ENCODE measurements at regions not wholly inside any gene's neighbourhood (a gene's known extent, or its start where the extent isn't known, plus 50 kb on each side); places are given as distances from the start of the nearest gene placed in this dataset.

GRCh38 chr22:27483095-27483785, 318.3 kb downstream of the MN1 start:
- Histone ChIP-seq H3K27me3 (ENCODE audit: control insufficient read depth, extremely low read depth, insufficient read depth, low read length) (no peaks in the 10 kb centered on the region), H3K9me1 (ENCODE audit: control insufficient read depth, extremely low read depth, insufficient read depth, low read length) (peaks cover 2% of the 10 kb centered on the region), H3K36me3 (ENCODE audit: control insufficient read depth in 2 of 2, extremely low read depth in 1 of 2, insufficient read depth in 2 of 2, low read length in 2 of 2) (peaks cover 3 to 13% of the 10 kb centered on the region in 2 experiments), H4K20me1 (ENCODE audit: control insufficient read depth, extremely low read depth, insufficient read depth, low read length) (no peaks in the 10 kb centered on the region), H3K9me3 (ENCODE audit: control insufficient read depth, low read depth, low read length) (no peaks in the 10 kb centered on the region), H3K9ac (ENCODE audit: control insufficient read depth, extremely low read depth, insufficient read depth, low read length) (no peak overlapping the region), H3K4me1 (ENCODE audit: control insufficient read depth, extremely low read depth, insufficient read depth, low read length) (peaks cover 5% of the 10 kb centered on the region), H3K4me2 (ENCODE audit: control insufficient read depth, extremely low read depth, insufficient read depth, low read depth, low read length) (no peak overlapping the region), H2AFZ (ENCODE audit: control insufficient read depth, low read length) (no peak overlapping the region), H3K4me3 (ENCODE audit: control insufficient read depth in 2 of 3, extremely low read depth in 1 of 3, insufficient read depth in 2 of 3, low read depth in 1 of 3, low read length in 3 of 3) (no peak overlapping the region), H3K79me2 (ENCODE audit: control insufficient read depth, insufficient read depth, low read length) (peaks cover 20% of the 10 kb centered on the region), H3K27ac (ENCODE audit: control insufficient read depth, insufficient read depth, low read length) (no peak overlapping the region)
- no peak for TF ChIP-seq CTCF (optimal IDR thresholded peaks at IDR 0.05 in 1 of 3, IDR thresholded peaks at IDR 0.05 in 1 of 3, conservative IDR thresholded peaks at IDR 0.05 in 1 of 3; ENCODE audit: extremely low read depth in 1 of 3, insufficient read depth in 2 of 3, low read length in 3 of 3)
- TF ChIP-seq EZH2 (IDR thresholded peaks at IDR 0.05; ENCODE audit: low read length), result no peak
- DNase-seq (ENCODE audit: low read depth, low spot score), result no peak
- dilution Hi-C loops (cut with MboI; ENCODE audit: extremely low pct_ligation_motif_present, low sequenced_read_pairs), result no loop called here
- FAIRE-seq, result no peak

- Histone ChIP-seq H3K4me2 (ENCODE audit: control insufficient read depth, extremely low read depth, insufficient read depth, low read depth, low read length) (no peak overlapping the region), H3K4me3 (ENCODE audit: control insufficient read depth in 2 of 3, extremely low read depth in 1 of 3, insufficient read depth in 2 of 3, low read depth in 1 of 3, low read length in 3 of 3) (no peak overlapping the region), H3K9me3 (ENCODE audit: control insufficient read depth, low read depth, low read length) (no peaks in the 10 kb centered on the region), H3K27me3 (ENCODE audit: control insufficient read depth, extremely low read depth, insufficient read depth, low read length) (no peaks in the 10 kb centered on the region), H3K9me1 (ENCODE audit: control insufficient read depth, extremely low read depth, insufficient read depth, low read length) (peaks cover 2% of the 10 kb centered on the region), H3K27ac (ENCODE audit: control insufficient read depth, insufficient read depth, low read length) (no peak overlapping the region), H4K20me1 (ENCODE audit: control insufficient read depth, extremely low read depth, insufficient read depth, low read length) (no peaks in the 10 kb centered on the region), H3K9ac (ENCODE audit: control insufficient read depth, extremely low read depth, insufficient read depth, low read length) (no peak overlapping the region), H3K36me3 (ENCODE audit: control insufficient read depth in 2 of 2, extremely low read depth in 1 of 2, insufficient read depth in 2 of 2, low read length in 2 of 2) (peaks cover 3 to 13% of the 10 kb centered on the region in 2 experiments), H3K79me2 (ENCODE audit: control insufficient read depth, insufficient read depth, low read length) (peaks cover under 1% of the 10 kb centered on the region), H2AFZ (ENCODE audit: control insufficient read depth, low read length) (no peak overlapping the region), H3K4me1 (ENCODE audit: control insufficient read depth, extremely low read depth, insufficient read depth, low read length) (peaks cover 9% of the 10 kb centered on the region)
- FAIRE-seq, result no peak
- dilution Hi-C loops (cut with MboI; ENCODE audit: extremely low pct_ligation_motif_present, low sequenced_read_pairs), result no loop called here
- TF ChIP-seq EZH2 (IDR thresholded peaks at IDR 0.05; ENCODE audit: low read length) (no peak), CTCF (optimal IDR thresholded peaks at IDR 0.05 in 1 of 3, IDR thresholded peaks at IDR 0.05 in 1 of 3, conservative IDR thresholded peaks at IDR 0.05 in 1 of 3; ENCODE audit: extremely low read depth in 1 of 3, insufficient read depth in 2 of 3, low read length in 3 of 3) (no peak)
- DNase-seq (ENCODE audit: low read depth, low spot score), result no peak
Observed at GRCh38 chr22:27485842-27486241, 315.7 kb downstream of the MN1 start.

All from keratinocyte (primary cell).